Left lung (tissue), 4 donors: ENCODE measurements at regions not wholly inside any gene's neighbourhood (a gene's known extent, or its start where the extent isn't known, plus 50 kb on each side); places are given as distances from the start of the nearest gene placed in this dataset.
"Not testable (repeated sequence)": the region's sequence is repeated elsewhere in the genome, so short reads cannot be mapped to it uniquely, and the experiment has no call there.

Source experiments
- ATAC-seq: fragments of 200-7000 bp; cut with Tn5 transposase; one replicate; pipeline ENCODE4 v1.9.1; 2020; ENCODE audit warnings: moderate library complexity
- DNase-seq, 4 donors: peaks; one replicate each; pipeline ENCODE4 v3.0.0-alpha.2; 2013 to 2020
- H3K27ac ChIP-seq, 2 donors: fragments of 200-600 bp; sonication (generic) in 1 of 2; one replicate each; pipeline versions ENCODE4 v1.5.0 to v1.8.0; 2020 to 2021
- H3K27me3 ChIP-seq, 2 donors: fragments of 200-600 bp; sonication (generic) in 1 of 2; one replicate each; pipeline versions ENCODE4 v1.5.0 to v1.8.0; 2020 to 2021
- H3K36me3 ChIP-seq, 2 donors: fragments of 200-600 bp; sonication (generic) in 1 of 2; one replicate each; pipeline versions ENCODE4 v1.5.0 to v1.8.0; 2020 to 2021
- H3K4me1 ChIP-seq, 2 donors: fragments of 200-600 bp; one replicate each; pipeline ENCODE4 v1.8.0; 2021
- H3K4me3 ChIP-seq, 2 donors: fragments of 200-600 bp; sonication (generic) in 1 of 2; one replicate each; pipeline versions ENCODE4 v1.5.0 to v1.8.0; 2020 to 2021; ENCODE audit warnings: mild to moderate bottlenecking in 1 of 2
- H3K9me3 ChIP-seq, 2 donors: fragments of 200-600 bp; sonication (generic) in 1 of 2; one replicate each; pipeline versions ENCODE4 v1.5.0 to v1.8.0; 2020 to 2021
- CTCF ChIP-seq, 2 donors: fragments of 200-600 bp; sonication (generic) in 1 of 2; IDR thresholded peaks; one replicate each; pipeline versions ENCODE4 v1.5.0 to v1.8.0; 2021; ENCODE audit warnings: antibody characterized with exemption in 2 of 2
- intact Hi-C, 2 donors: fragments of 100-400 bp; cut with DNase I; formaldehyde crosslinking; loops; one replicate each; pipeline versions ENCODE4 v1.11.2 to v1.14.2; 2022
- donor health status: DM: no; HTN: yes; CAD: no.
- donor health status: DM: no; HTN: no; CAD: no.

- H3K4me1 ChIP-seq, intact Hi-C loops, H3K36me3 ChIP-seq, H3K4me3 ChIP-seq, H3K27ac ChIP-seq, H3K9me3 ChIP-seq, ATAC-seq: not testable (repeated sequence)
- peak in 1 of 4 donors; percentile 40 for DNase-seq
- peaks cover 0 to 24% of the 10 kb centered on the region in 2 donors for H3K27me3 ChIP-seq
Observed at GRCh38 chr7:1620176-1620575, 49.9 kb upstream of the ELFN1 start.

GRCh38 chr7:1619152-1620079 is 49.6 kb upstream of the PSMG3 start:
- TF ChIP-seq CTCF (IDR thresholded peaks at IDR 0.05) = no peak
- ATAC-seq = no peak
- Histone ChIP-seq H3K4me3 (no peak overlapping the region), H3K27me3 (peaks cover 0 to 24% of the 10 kb centered on the region in 2 donors), H3K27ac (no peak overlapping the region), H3K9me3 (no peaks in the 10 kb centered on the region), H3K4me1 (no peaks in the 10 kb centered on the region), H3K36me3 (no peaks in the 10 kb centered on the region)
- peak in 1 of 4 donors; percentile 77 for DNase-seq
- intact Hi-C loops = no loop called here
